Adrenal gland (tissue), 5 donors: ENCODE measurements at regions not wholly inside any gene's neighbourhood (a gene's known extent, or its start where the extent isn't known, plus 50 kb on each side); places are given as distances from the start of the nearest gene placed in this dataset.

Source experiments
- CTCF ChIP-seq, 6 experiments: fragments of 450-650 bp in 4 of 6; fragments of 200-600 bp in 2 of 6; sonication (generic) in 1 of 6; IDR thresholded peaks; 1 replicate in 5 of 6; 2 replicates in 1 of 6; pipeline versions ENCODE4 v1.5.1 to v1.8.0; 2016 to 2021; ENCODE audit warnings: antibody characterized with exemption in 6 of 6, mild to moderate bottlenecking in 2 of 6, moderate library complexity in 1 of 6
- POLR2A ChIP-seq, 2 donors: fragments of 450-650 bp; IDR thresholded peaks; one replicate each; pipeline ENCODE4 v1.6.1; 2017; ENCODE audit warnings: antibody characterized with exemption in 2 of 2, mild to moderate bottlenecking in 2 of 2, moderate library complexity in 1 of 2
- donor health status: DM: no; HTN: no; CAD: no.

DNA sequence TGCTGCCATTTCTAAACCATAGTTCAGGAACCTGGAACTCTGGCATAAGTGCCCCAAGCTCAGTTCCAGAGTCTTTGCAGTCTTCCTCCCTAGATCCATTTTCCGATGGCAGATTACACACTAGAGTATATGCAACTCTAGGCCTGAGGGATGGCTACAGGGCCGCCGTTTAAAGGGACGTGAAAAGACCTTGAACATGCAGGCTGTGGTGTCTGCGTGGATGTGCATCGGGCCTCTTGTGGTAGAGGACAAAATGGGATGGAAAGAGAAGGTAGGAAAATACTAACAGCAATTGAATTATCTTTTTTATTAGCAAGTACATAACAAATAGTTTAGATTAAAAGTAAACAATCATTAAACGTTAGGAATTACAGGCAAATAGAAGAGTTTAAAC is 588.9 kb downstream of the RFPL4B start:
- no peak for TF ChIP-seq POLR2A (IDR thresholded peaks at IDR 0.05)
- TF ChIP-seq CTCF (IDR thresholded peaks at IDR 0.05), result no peak
